Epithelial cell of proximal tubule (primary cell): ENCODE measurements at regions not wholly inside any gene's neighbourhood (a gene's known extent, or its start where the extent isn't known, plus 50 kb on each side); places are given as distances from the start of the nearest gene placed in this dataset.

ENCODE experiments used
- DNase-seq: peaks from one replicate; pipeline ENCODE4 v3.0.0-alpha.2; 2011; ENCODE audit warnings: low read depth
- H3K4me3 ChIP-seq: 2 replicates; pipeline ENCODE4 v1.5.1; 2011; ENCODE audit warnings: low read depth, mild to moderate bottlenecking, low read length
- TF ChIP-seq, protein P1 (sequence below): conservative IDR thresholded peaks from 2 replicates; pipeline ENCODE4 v1.5.1; 2012; ENCODE audit warnings: low read depth, mild to moderate bottlenecking, low read length

DNA sequence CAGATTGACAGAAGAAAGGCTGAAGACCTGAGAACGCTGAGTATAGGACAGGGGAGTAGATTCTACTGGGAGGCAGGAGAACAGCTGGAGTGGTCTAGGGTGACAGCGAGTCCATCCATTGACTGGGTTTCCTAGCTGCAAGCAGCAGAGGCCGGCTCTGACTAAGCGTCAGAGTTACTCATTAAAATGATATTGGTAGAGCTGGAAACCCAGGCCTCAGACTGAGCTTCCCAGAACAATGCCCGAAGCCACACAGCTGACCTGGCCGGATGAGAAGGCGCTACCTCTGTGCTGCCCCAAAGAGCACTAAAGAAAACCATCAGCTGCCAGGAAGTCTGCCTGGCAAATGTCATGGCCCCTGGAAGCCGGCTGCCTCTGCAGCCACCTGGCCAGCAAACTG is 78.5 kb upstream of the FZD10 start:
- TF ChIP-seq, protein P1, sequence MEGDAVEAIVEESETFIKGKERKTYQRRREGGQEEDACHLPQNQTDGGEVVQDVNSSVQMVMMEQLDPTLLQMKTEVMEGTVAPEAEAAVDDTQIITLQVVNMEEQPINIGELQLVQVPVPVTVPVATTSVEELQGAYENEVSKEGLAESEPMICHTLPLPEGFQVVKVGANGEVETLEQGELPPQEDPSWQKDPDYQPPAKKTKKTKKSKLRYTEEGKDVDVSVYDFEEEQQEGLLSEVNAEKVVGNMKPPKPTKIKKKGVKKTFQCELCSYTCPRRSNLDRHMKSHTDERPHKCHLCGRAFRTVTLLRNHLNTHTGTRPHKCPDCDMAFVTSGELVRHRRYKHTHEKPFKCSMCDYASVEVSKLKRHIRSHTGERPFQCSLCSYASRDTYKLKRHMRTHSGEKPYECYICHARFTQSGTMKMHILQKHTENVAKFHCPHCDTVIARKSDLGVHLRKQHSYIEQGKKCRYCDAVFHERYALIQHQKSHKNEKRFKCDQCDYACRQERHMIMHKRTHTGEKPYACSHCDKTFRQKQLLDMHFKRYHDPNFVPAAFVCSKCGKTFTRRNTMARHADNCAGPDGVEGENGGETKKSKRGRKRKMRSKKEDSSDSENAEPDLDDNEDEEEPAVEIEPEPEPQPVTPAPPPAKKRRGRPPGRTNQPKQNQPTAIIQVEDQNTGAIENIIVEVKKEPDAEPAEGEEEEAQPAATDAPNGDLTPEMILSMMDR: no peak
- H3K4me3 ChIP-seq: no peak overlapping the region
- DNase-seq: no peak

DNA sequence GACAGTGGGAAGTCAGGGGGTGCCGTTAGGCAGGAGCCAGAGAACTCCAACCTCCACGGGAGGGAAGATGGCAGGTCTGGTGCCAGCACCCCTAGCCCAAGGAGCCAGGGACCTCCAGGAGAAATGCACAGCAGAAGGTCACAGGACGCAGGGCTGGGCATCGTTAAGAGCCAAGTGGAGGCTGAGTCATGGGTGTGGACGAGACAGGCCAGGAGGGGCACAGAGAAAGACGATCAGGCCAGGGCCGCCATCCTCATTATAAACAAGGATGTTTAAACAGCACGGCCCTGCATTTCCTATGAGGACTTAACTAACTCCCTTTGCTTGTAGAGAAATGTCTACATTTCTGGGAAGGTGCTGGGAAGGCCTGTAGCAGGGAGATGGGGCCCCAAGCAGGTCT is 77.9 kb upstream of the FZD10 start:
- H3K4me3 ChIP-seq: no peak overlapping the region
- TF ChIP-seq, protein P1: no peak
- no peak for DNase-seq

DNA sequence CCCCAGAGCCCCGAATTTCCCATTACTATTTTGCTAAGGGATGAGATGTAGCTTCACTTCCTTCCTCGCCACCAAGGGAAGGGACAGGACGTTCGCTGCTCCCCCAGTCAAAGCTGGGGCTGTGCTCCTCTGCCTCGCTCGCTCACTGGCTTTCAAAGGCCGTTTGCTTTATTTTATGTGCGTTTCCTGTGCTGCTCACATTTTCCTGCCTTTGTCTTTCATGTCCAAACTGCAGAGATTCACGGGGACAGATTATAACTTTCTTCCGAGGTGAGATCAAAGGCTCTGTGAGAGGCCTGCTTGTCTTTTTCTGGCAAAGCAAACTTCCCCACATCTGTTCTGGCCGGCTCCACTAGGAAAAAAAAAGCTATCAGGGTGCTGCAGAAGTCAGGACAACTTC is 76.0 kb upstream of the FZD10 start:
- H3K4me3 ChIP-seq: no peak overlapping the region
- no peak for DNase-seq
- TF ChIP-seq, protein P1: no peak

GRCh38 chr12:130086797-130087196 is 75.5 kb upstream of the FZD10 start:
- no peak for DNase-seq
- TF ChIP-seq, protein P1: no peak
- H3K4me3 ChIP-seq: no peak overlapping the region

DNA sequence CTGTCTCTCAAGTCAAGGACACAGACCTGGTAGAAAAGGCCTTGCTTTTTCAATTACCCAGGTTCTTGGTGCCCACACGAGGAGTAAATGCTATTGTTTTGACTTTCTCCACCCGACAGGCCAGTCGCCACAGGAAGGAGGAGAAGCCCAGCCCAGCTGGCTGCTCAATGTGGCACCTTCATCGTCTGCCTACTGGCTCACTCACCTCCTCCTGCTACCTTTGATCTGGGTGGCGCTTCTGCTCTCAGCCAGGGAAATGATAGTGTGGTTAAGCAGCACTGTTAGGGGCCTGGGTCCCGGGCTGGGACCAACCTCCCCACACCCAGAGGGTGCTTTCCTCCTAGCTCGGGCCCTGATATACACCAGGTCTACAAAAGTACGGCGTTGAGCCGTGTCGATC is 75.0 kb upstream of the FZD10 start:
- DNase-seq: no peak
- H3K4me3 ChIP-seq: no peak overlapping the region
- TF ChIP-seq, protein P1: no peak

- TF ChIP-seq, protein P1: no peak
- no peak for DNase-seq
Observed at GRCh38 chr12:130088504-130088903, 73.8 kb upstream of the FZD10 start.

GRCh38 chr12:130090542-130090941 is 71.7 kb upstream of the FZD10 start:
- TF ChIP-seq, protein P1: no peak
- DNase-seq: no peak

More at GRCh38 chr12:130088504-130088903, 73.8 kb upstream of the FZD10 start:
- no peak overlapping the region for H3K4me3 ChIP-seq

More at GRCh38 chr12:130090542-130090941, 71.7 kb upstream of the FZD10 start:
- H3K4me3 ChIP-seq: no peak overlapping the region
